ENCODE measurements at regions not wholly inside any gene's neighbourhood (a gene's known extent, or its start where the extent isn't known, plus 50 kb on each side); places are given as distances from the start of the nearest gene placed in this dataset.

DNA sequence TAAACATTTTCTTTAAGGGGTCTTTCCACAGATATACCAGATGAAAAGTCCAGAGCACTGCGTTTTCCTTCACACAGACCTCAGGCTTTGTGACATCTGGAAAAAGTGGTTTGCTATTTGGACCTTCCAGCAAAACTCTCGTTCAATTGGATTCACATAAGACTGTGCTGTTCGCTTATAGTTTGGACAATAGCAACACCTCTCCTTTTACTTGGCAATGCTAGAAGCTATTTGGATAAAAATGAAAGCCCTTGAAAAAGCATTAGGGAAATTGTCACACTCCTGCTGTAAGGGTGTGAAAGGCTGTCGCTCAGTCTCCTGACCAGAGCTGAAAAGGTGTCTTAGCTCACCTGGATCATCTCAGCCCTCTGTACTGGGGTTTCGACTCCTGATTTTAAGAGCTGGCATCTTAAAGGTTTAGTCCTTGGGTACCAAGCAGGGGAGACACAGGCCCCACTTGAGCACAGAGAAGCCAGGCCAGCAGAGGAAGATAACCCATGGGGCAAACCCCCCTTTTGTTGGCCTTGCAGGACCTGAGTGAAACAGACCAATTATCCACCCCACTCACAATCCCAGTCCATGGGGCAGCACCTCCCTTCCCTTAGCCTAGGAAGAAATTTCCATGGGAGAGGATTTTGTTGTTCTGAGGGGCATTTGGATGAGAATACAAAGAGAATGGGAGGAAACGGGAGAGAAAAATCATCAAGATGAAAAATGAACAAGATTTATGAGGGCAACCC lies 257.6 kb downstream of the DLEU7 start:
- TF ChIP-seq, protein P1, sequence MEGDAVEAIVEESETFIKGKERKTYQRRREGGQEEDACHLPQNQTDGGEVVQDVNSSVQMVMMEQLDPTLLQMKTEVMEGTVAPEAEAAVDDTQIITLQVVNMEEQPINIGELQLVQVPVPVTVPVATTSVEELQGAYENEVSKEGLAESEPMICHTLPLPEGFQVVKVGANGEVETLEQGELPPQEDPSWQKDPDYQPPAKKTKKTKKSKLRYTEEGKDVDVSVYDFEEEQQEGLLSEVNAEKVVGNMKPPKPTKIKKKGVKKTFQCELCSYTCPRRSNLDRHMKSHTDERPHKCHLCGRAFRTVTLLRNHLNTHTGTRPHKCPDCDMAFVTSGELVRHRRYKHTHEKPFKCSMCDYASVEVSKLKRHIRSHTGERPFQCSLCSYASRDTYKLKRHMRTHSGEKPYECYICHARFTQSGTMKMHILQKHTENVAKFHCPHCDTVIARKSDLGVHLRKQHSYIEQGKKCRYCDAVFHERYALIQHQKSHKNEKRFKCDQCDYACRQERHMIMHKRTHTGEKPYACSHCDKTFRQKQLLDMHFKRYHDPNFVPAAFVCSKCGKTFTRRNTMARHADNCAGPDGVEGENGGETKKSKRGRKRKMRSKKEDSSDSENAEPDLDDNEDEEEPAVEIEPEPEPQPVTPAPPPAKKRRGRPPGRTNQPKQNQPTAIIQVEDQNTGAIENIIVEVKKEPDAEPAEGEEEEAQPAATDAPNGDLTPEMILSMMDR (conservative IDR thresholded peaks at IDR 0.05; ENCODE audit: low read depth, low read length): no peak
- no peak for TF ChIP-seq NFE2L2 (IDR thresholded peaks at IDR 0.05; ENCODE audit: low read depth, low read length)
- no peak for TF ChIP-seq RCOR1 (IDR thresholded peaks at IDR 0.05; ENCODE audit: insufficient replicate concordance, low read length)
- no peak for TF ChIP-seq POLR2A (IDR thresholded peaks at IDR 0.05; ENCODE audit: low read depth, low read length)
- no peak for TF ChIP-seq SMC3 (IDR thresholded peaks at IDR 0.05; ENCODE audit: low read depth, low read length)
- TF ChIP-seq, protein P2, sequence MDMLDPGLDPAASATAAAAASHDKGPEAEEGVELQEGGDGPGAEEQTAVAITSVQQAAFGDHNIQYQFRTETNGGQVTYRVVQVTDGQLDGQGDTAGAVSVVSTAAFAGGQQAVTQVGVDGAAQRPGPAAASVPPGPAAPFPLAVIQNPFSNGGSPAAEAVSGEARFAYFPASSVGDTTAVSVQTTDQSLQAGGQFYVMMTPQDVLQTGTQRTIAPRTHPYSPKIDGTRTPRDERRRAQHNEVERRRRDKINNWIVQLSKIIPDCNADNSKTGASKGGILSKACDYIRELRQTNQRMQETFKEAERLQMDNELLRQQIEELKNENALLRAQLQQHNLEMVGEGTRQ (IDR thresholded peaks at IDR 0.05; ENCODE audit: low read depth, low read length): no peak
- TF ChIP-seq RAD21 (IDR thresholded peaks at IDR 0.05; ENCODE audit: low read length): no peak
- no peak for TF ChIP-seq MAFK (IDR thresholded peaks at IDR 0.05; ENCODE audit: low read depth, low read length)
- TF ChIP-seq RFX5 (IDR thresholded peaks at IDR 0.05; ENCODE audit: low read depth, low read length): no peak
- TF ChIP-seq FOS (IDR thresholded peaks at IDR 0.05; ENCODE audit: low read depth, low read length): no peak
